GM12891 (cell line): ENCODE measurements at regions not wholly inside any gene's neighbourhood (a gene's known extent, or its start where the extent isn't known, plus 50 kb on each side); places are given as distances from the start of the nearest gene placed in this dataset.
"Not testable (repeated sequence)": the region's sequence is repeated elsewhere in the genome, so short reads cannot be mapped to it uniquely, and the experiment has no call there.

ENCODE experiments used
- DNase-seq: peaks from one replicate; pipeline ENCODE4 v3.0.0; 2011; ENCODE audit warnings: low spot score; ENCODE audit not compliant: insufficient read length
- FAIRE-seq: peaks from 2 replicates; lab custom pipeline; 2011; peaks lifted over from hg19 to GRCh38; lab: Jason Lieb, UNC
- PAX5 ChIP-seq: IDR thresholded peaks from 2 replicates; pipeline ENCODE4 v1.6.1; 2011; ENCODE audit warnings: low read length, moderate library complexity, mild to moderate bottlenecking; ENCODE audit not compliant: insufficient read depth, severe bottlenecking
- POLR2A ChIP-seq: IDR thresholded peaks from 2 replicates; pipeline ENCODE4 v1.6.1; 2011; ENCODE audit warnings: low read depth, low read length, control low read depth
- POLR2AphosphoS5 ChIP-seq: IDR thresholded peaks from 2 replicates; pipeline ENCODE4 v1.6.1; 2011; ENCODE audit warnings: low read depth, low read length, control low read depth
- POU2F2 ChIP-seq: IDR thresholded peaks from 2 replicates; pipeline ENCODE4 v1.6.1; 2011; ENCODE audit warnings: low read depth, mild to moderate bottlenecking, control low read depth, low read length, moderate library complexity
- SPI1 ChIP-seq: IDR thresholded peaks from 2 replicates; pipeline ENCODE4 v1.6.1; 2011; ENCODE audit warnings: low read depth, low read length, control low read depth
- TAF1 ChIP-seq: IDR thresholded peaks from 2 replicates; pipeline ENCODE4 v1.6.1; 2011; ENCODE audit warnings: low read depth, low read length, control low read depth

DNA sequence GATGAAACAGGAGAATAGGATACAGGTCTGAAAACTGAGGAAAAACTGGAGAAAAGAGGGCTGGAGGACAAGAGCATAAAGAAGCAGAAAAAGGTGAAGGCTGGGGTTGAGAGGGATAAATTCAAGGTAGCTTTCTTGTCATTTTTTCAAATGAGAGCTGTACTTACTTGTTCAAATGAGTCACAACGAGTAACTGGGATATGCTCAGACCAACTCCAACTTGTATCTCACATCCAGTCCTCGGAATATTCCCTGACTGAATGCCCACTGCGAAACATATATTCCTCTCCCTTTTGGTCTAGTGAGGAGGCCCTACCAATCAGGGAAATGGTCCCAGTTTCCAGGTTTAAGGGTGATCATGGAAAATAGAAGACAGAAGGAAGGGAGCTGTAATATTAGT lies 343.4 kb downstream of the HHIPL2 start:
- DNase-seq (no peak), FAIRE-seq (no peak)
- no peak for TF ChIP-seq SPI1

GRCh38 chr1:222202831-222203230 lies 345.1 kb downstream of the HHIPL2 start:
- DNase-seq (no peak), FAIRE-seq (no peak)
- no peak for TF ChIP-seq POLR2A
- TF ChIP-seq PAX5 = no peak

DNA sequence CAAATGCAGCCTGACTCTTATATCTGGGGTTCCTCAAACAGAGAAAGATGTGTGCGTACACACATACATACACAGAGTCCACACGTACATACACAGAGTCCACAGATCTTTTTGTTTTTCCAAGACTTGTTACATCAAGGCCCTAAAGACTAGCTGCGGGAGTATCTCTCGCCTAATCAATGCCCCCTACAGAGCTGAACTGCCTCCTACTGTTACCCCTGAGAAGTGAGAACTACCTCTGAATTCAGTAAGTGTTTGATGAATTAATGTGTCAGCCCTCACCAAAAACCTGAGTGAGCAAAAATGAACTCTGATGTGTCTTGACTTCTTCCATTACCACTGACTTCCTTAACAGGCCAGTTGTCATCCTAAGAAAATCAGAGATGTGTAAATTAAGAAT lies 351.2 kb downstream of the HHIPL2 start:
- TF ChIP-seq TAF1 (no peak), SPI1 (no peak), POLR2A (no peak), PAX5 (no peak), POU2F2 (no peak), POLR2AphosphoS5 (no peak)
- DNase-seq (no peak), FAIRE-seq (no peak)

DNA sequence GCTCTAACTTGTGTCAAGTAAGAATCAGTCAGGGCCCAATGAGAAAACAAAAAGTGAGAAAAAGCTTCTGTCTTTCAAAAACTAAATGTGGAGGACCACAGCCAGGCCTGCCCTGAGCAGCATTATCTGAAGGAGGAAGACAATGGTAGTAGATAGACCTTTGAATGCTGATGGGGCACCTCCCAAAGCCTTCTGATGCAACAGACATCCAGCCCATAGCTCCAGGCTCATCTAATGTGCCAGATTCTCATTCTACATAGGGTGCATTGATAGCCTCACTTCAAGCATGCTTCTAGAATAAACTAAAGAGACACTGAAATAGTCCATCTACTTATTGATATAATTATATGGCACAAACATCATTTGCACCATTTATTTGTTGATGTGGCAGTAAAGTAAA lies 351.6 kb downstream of the HHIPL2 start:
- DNase-seq (no peak), FAIRE-seq (no peak)
- no peak for TF ChIP-seq POLR2AphosphoS5
- no peak for TF ChIP-seq SPI1
- TF ChIP-seq PAX5 = no peak
- no peak for TF ChIP-seq POU2F2
- no peak for TF ChIP-seq POLR2A

DNA sequence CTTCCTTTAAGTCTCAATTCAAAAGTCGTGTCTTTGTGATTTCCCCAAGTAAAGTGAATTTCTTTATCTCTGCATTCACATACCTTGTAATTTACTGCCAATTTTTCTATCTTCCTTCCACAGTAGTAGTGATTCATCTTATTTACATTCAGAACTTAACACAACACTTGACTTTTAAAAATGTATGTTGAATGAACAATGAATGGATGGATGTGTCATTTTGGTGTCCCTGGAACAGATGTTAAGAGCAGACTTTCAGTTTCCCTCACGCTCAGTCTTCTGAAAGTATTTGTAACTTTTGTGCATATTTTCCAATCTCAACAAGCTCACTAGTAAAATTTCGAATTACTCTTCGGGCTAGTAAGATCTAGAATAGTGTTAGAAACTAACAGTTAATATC lies 352.0 kb downstream of the HHIPL2 start:
- no peak for TF ChIP-seq PAX5
- no peak for TF ChIP-seq TAF1
- no peak for TF ChIP-seq POU2F2
- no peak for TF ChIP-seq SPI1
- no peak for TF ChIP-seq POLR2A
- no peak for TF ChIP-seq POLR2AphosphoS5
- FAIRE-seq (no peak), DNase-seq (no peak)

DNA sequence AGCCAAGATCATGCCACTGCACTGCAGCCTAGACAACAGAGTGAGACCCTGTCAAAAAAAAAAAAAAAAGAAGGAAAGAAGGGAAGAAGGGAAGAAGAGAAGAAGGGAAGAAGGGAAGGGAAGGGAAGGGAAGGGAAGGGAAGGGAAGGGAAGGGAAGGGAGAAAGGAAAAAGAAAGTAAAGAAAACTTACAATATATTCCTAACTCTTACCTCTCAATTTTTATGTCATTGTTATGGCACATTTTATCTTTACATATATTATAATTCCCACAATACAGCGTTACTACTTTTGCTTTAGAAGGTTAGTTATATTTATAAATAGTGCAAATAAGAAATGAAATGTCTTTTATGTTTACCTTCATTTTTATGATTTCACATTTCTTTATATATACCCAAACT lies 358.7 kb downstream of the HHIPL2 start:
- TF ChIP-seq POU2F2 (no peak), POLR2AphosphoS5 (no peak), TAF1 (no peak), SPI1 (no peak), POLR2A (no peak), PAX5 (no peak)
- DNase-seq (no peak), FAIRE-seq (no peak)

GRCh38 chr1:222187566-222188332 lies 360.2 kb downstream of the HHIPL2 start:
- DNase-seq (no peak), FAIRE-seq (no peak)
- TF ChIP-seq POLR2A (no peak), TAF1 (no peak), POU2F2 (no peak), PAX5 (no peak), SPI1 (no peak), POLR2AphosphoS5 (no peak)

GRCh38 chr1:222182641-222183040 lies 365.3 kb downstream of the HHIPL2 start:
- DNase-seq (no peak), FAIRE-seq (no peak)
- TF ChIP-seq POU2F2 = no peak
- no peak for TF ChIP-seq SPI1
- no peak for TF ChIP-seq TAF1
- no peak for TF ChIP-seq POLR2AphosphoS5
- no peak for TF ChIP-seq POLR2A
- no peak for TF ChIP-seq PAX5

DNA sequence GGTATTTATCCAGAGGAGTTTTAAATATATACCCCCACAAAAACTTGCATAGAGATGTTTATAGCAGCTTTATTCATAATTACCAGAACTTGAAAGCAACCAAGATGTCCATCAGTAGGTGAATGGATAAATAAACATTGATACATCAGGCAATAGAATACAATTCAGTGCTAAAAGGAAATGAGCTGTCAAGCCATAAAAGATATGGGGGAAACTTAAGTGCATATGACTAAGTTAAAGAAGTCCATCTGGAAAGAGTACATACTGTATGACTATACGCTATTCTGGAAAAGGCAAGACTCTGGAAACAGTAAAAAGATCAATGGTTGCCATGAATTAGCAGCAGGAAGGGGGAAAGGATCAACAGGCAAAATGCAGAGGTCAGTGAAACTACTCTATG lies 366.7 kb downstream of the HHIPL2 start:
- FAIRE-seq (no peak), DNase-seq (no peak)
- no peak for TF ChIP-seq TAF1
- no peak for TF ChIP-seq PAX5
- no peak for TF ChIP-seq POLR2A
- TF ChIP-seq POLR2AphosphoS5 = no peak
- TF ChIP-seq POU2F2 = no peak
- TF ChIP-seq SPI1 = no peak

DNA sequence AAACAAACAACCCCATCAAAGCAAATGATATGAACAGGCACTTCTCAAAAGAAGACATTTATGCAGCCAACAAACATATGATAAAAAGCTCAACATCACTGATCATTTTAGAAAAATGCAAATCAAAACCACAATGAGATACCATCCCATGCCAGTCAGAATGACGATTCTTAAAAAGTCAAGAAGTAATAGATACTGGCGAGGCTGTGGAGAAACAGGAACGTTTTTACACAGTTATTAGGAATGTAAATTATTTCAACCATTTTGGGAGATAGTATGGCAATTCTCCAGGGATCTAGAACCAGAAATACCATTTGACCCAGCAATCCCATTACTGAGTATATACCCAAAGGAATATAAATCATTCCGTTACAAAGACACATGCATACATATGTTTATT lies 370.4 kb downstream of the HHIPL2 start:
- DNase-seq, FAIRE-seq: not testable (repeated sequence)

- FAIRE-seq (peak; percentile 67), DNase-seq (no peak)
- no peak for TF ChIP-seq POLR2A
Observed at GRCh38 chr1:222171005-222171404, 376.9 kb downstream of the HHIPL2 start.
